H1 (cell line): ENCODE measurements at regions not wholly inside any gene's neighbourhood (a gene's known extent, or its start where the extent isn't known, plus 50 kb on each side); places are given as distances from the start of the nearest gene placed in this dataset.

ENCODE experiments used
- CTCF ChIA-PET: fragments of 300-600 bp; sonication (Branson Sonifier 250); formaldehyde crosslinking; loops from one replicate; lab custom pipeline; 2021; ENCODE audit not compliant: partially characterized antibody; lab: Charles Lee
- POLR2A ChIA-PET: fragments of 300-600 bp; sonication (Branson Sonifier 250); formaldehyde crosslinking; loops from one replicate; lab custom pipeline; 2021; ENCODE audit warnings: inconsistent platforms; ENCODE audit not compliant: partially characterized antibody; lab: Charles Lee
- DNase-seq, 2 experiments: peaks; one replicate each; pipeline versions ENCODE4 v3.0.0 to v3.0.0-alpha.2; 2010 to 2022; ENCODE audit warnings: low spot score in 2 of 2, low read depth in 1 of 2, mixed read lengths in 1 of 2
- FAIRE-seq: peaks from 2 replicates; lab custom pipeline; 2011; peaks lifted over from hg19 to GRCh38; lab: Jason Lieb, UNC
- H2AFZ ChIP-seq: 2 replicates; pipeline ENCODE4 v1.8.1; 2012; ENCODE audit warnings: low read length, inconsistent platforms
- H2AK5ac ChIP-seq: 2 replicates; pipeline ENCODE4 v1.6.1; 2013; ENCODE audit warnings: low read depth, low read length
- H2BK120ac ChIP-seq: replicated peaks from 2 replicates; pipeline ENCODE3; 2013; ENCODE audit warnings: low read depth, low read length, inconsistent platforms
- H2BK12ac ChIP-seq: 2 replicates; pipeline ENCODE4 v1.6.1; 2013; ENCODE audit warnings: low read depth, low read length
- H2BK15ac ChIP-seq: 2 replicates; pipeline ENCODE4 v1.6.1; 2013; ENCODE audit warnings: low read length
- H2BK20ac ChIP-seq: 2 replicates; pipeline ENCODE4 v1.6.1; 2013; ENCODE audit warnings: low read length
- H2BK5ac ChIP-seq: 2 replicates; pipeline ENCODE4 v1.6.1; 2013; ENCODE audit warnings: low read depth, low read length
- H3K14ac ChIP-seq: 2 replicates; pipeline ENCODE4 v1.6.1; 2013; ENCODE audit warnings: inconsistent platforms; ENCODE audit not compliant: insufficient read length
- H3K18ac ChIP-seq: 2 replicates; pipeline ENCODE4 v1.6.1; 2013; ENCODE audit warnings: low read length; ENCODE audit errors: extremely low read depth
- H3K23ac ChIP-seq: 2 replicates; pipeline ENCODE4 v1.6.1; 2013; ENCODE audit warnings: inconsistent platforms; ENCODE audit not compliant: insufficient read length
- H3K23me2 ChIP-seq: 2 replicates; pipeline ENCODE4 v1.6.1; 2013; ENCODE audit warnings: low read depth, low read length
- H3K27ac ChIP-seq: 2 replicates; pipeline ENCODE4 v1.6.1; 2011; ENCODE audit warnings: low read depth, low read length, inconsistent platforms
- H3K27me3 ChIP-seq, 4 experiments: replicated peaks in 1 of 4; 1 replicate in 1 of 4; 2 replicates in 3 of 4; pipeline versions ENCODE4 v1.6.1 to v1.8.1; 2011 to 2013; ENCODE audit warnings: low read length in 3 of 4, mild to moderate bottlenecking in 3 of 4, inconsistent platforms in 2 of 4, mixed read lengths in 2 of 4, moderate library complexity in 1 of 4; ENCODE audit not compliant: control insufficient read depth in 3 of 4, insufficient read depth in 3 of 4; ENCODE audit errors: extremely low read depth in 1 of 4
- H3K36me3 ChIP-seq, 4 experiments: 2 replicates each; pipeline versions ENCODE4 v1.6.1 to v1.8.1; 2011 to 2013; ENCODE audit warnings: mild to moderate bottlenecking in 4 of 4, low read length in 3 of 4, moderate library complexity in 2 of 4, control low read depth in 1 of 4, inconsistent platforms in 1 of 4; ENCODE audit not compliant: insufficient read depth in 4 of 4, control insufficient read depth in 2 of 4
- H3K4ac ChIP-seq: replicated peaks from 2 replicates; pipeline ENCODE3; 2013; ENCODE audit warnings: low read length, low read depth, mixed read lengths, inconsistent platforms; ENCODE audit not compliant: insufficient read length
- H3K4me1 ChIP-seq, 4 experiments: replicated peaks in 1 of 4; 1 replicate in 1 of 4; 2 replicates in 3 of 4; pipeline versions ENCODE4 v1.6.1 to v1.8.1; 2011 to 2013; ENCODE audit warnings: low read length in 3 of 4, inconsistent platforms in 2 of 4, mixed read lengths in 1 of 4; ENCODE audit not compliant: insufficient read depth in 4 of 4, control insufficient read depth in 3 of 4
- H3K4me2 ChIP-seq, 2 experiments: 2 replicates each; pipeline versions ENCODE4 v1.6.1 to v1.8.1; 2011 to 2013; ENCODE audit warnings: low read depth in 2 of 2, low read length in 2 of 2, control low read depth in 1 of 2, inconsistent platforms in 1 of 2, mild to moderate bottlenecking in 1 of 2; ENCODE audit not compliant: insufficient read depth in 1 of 2
- H3K4me3 ChIP-seq, 4 experiments: fragments of 200-600, 300-600 bp in 1 of 4; sonication (generic), shearing (Covaris generic), sonication (Bioruptor Twin) in 1 of 4; 2 replicates each; pipeline versions ENCODE4 v1.5.1 to v1.8.1; 2011 to 2016; ENCODE audit warnings: low read length in 4 of 4, low read depth in 3 of 4, control low read depth in 2 of 4, inconsistent platforms in 2 of 4, mild to moderate bottlenecking in 2 of 4, mixed read lengths in 1 of 4, moderate library complexity in 1 of 4; ENCODE audit not compliant: insufficient read depth in 2 of 4; ENCODE audit errors: extremely low read depth in 1 of 4
- H3K56ac ChIP-seq: replicated peaks from 2 replicates; pipeline ENCODE3; 2013; ENCODE audit warnings: low read depth, mild to moderate bottlenecking, mixed read lengths, low read length, inconsistent platforms; ENCODE audit not compliant: insufficient read length
- H3K79me1 ChIP-seq: 2 replicates; pipeline ENCODE4 v1.6.1; 2013; ENCODE audit warnings: low read depth, low read length, control low read depth
- H3K79me2 ChIP-seq, 2 experiments: 2 replicates each; pipeline versions ENCODE4 v1.6.1 to v1.8.1; 2012 to 2013; ENCODE audit warnings: low read length in 2 of 2, mild to moderate bottlenecking in 2 of 2, inconsistent platforms in 1 of 2; ENCODE audit not compliant: insufficient read depth in 2 of 2, control insufficient read depth in 1 of 2
- H3K9ac ChIP-seq, 4 experiments: replicated peaks in 1 of 4; 1 replicate in 1 of 4; 2 replicates in 3 of 4; pipeline versions ENCODE4 v1.6.1 to v1.8.1; 2011 to 2013; ENCODE audit warnings: low read depth in 3 of 4, low read length in 3 of 4, control low read depth in 2 of 4, mild to moderate bottlenecking in 2 of 4, moderate library complexity in 2 of 4, inconsistent platforms in 1 of 4; ENCODE audit errors: extremely low read depth in 1 of 4
- H3K9me3 ChIP-seq, 2 experiments: 2 replicates each; pipeline versions ENCODE4 v1.6.1 to v1.8.1; 2012 to 2013; ENCODE audit warnings: mild to moderate bottlenecking in 2 of 2, moderate library complexity in 2 of 2, control low read depth in 1 of 2, inconsistent platforms in 1 of 2, low read depth in 1 of 2, low read length in 1 of 2, mixed read lengths in 1 of 2; ENCODE audit not compliant: insufficient read depth in 2 of 2
- H4K20me1 ChIP-seq, 2 experiments: replicated peaks in 1 of 2; 2 replicates each; pipeline versions ENCODE3 to v1.8.1; 2011 to 2013; ENCODE audit warnings: inconsistent platforms in 2 of 2, low read length in 2 of 2, mild to moderate bottlenecking in 1 of 2; ENCODE audit not compliant: insufficient read depth in 2 of 2, control insufficient read depth in 1 of 2
- H4K5ac ChIP-seq: 2 replicates; pipeline ENCODE4 v1.6.1; 2013; ENCODE audit warnings: low read length, low read depth, mixed read lengths, inconsistent platforms; ENCODE audit not compliant: insufficient read length
- H4K8ac ChIP-seq: 2 replicates; pipeline ENCODE4 v1.8.0; 2013; ENCODE audit warnings: mild to moderate bottlenecking, moderate library complexity, low read length, inconsistent platforms; ENCODE audit not compliant: insufficient read depth; ENCODE audit errors: extremely low read depth
- H4K91ac ChIP-seq: replicated peaks from 2 replicates; pipeline ENCODE3; 2013; ENCODE audit warnings: low read length, mixed read lengths, inconsistent platforms; ENCODE audit not compliant: insufficient read length
- BRCA1 ChIP-seq: IDR thresholded peaks from 2 replicates; pipeline ENCODE4 v1.6.1; 2012; ENCODE audit warnings: low read depth, low read length, improper control_type of control experiment
- CHD1 ChIP-seq: IDR thresholded peaks from 2 replicates; pipeline ENCODE4 v1.6.1; 2012; ENCODE audit warnings: low read depth, low read length, improper control_type of control experiment
- CHD2 ChIP-seq: IDR thresholded peaks from 2 replicates; pipeline ENCODE4 v1.6.1; 2012; ENCODE audit warnings: low read length, improper control_type of control experiment
- EP300 ChIP-seq, 2 experiments: IDR thresholded peaks; 1 replicate in 1 of 2; 2 replicates in 1 of 2; pipeline ENCODE4 v1.6.1; 2011 to 2012; ENCODE audit warnings: low read depth in 2 of 2, low read length in 2 of 2, mild to moderate bottlenecking in 2 of 2, borderline replicate concordance in 1 of 2, inconsistent platforms in 1 of 2, moderate library complexity in 1 of 2
- KDM5A ChIP-seq: fragments of 200-600 bp; IDR thresholded peaks from 2 replicates; pipeline ENCODE4 v1.7.1; 2012; ENCODE audit warnings: mild to moderate bottlenecking, low read length, inconsistent platforms, mixed read lengths
- PHF8 ChIP-seq: fragments of 200-600 bp; sonication (generic); conservative IDR thresholded peaks from 2 replicates; pipeline ENCODE4 v1.7.1; 2012; ENCODE audit warnings: low read depth, mild to moderate bottlenecking, inconsistent platforms, low read length, moderate library complexity
- RNF2 ChIP-seq: fragments of 200-900, 300-1000 bp; sonication (generic); IDR thresholded peaks from 2 replicates; pipeline ENCODE4 v1.7.1; 2016; ENCODE audit warnings: borderline replicate concordance, low read depth, mild to moderate bottlenecking, antibody characterized with exemption, low read length; ENCODE audit not compliant: poor library complexity, severe bottlenecking; ENCODE audit errors: missing control alignments
- RXRA ChIP-seq: IDR thresholded peaks from 2 replicates; pipeline ENCODE4 v1.6.1; 2011; ENCODE audit warnings: low read depth, mild to moderate bottlenecking, low read length, moderate library complexity; ENCODE audit not compliant: insufficient read depth
- SIN3A ChIP-seq, 2 experiments: IDR thresholded peaks in 1 of 2; conservative IDR thresholded peaks in 1 of 2; 2 replicates each; pipeline ENCODE4 v1.6.1; 2011 to 2012; ENCODE audit warnings: low read length in 2 of 2, improper control_type of control experiment in 1 of 2, low read depth in 1 of 2, mild to moderate bottlenecking in 1 of 2
- WGBS, 2 experiments: shearing (Covaris generic) in 1 of 2; methylation state at CpG; one replicate each; pipeline versions ENCODE4 v1.1.6 to v1.1.7; 2013 to 2015; ENCODE audit warnings: low lambda C conversion rate in 2 of 2, mixed read lengths in 2 of 2, inconsistent platforms in 1 of 2, low coverage in 1 of 2, missing lambda C conversion rate in 1 of 2; ENCODE audit not compliant: insufficient replicate concordance in 2 of 2, insufficient coverage in 1 of 2, insufficient read length in 1 of 2; ENCODE audit errors: extremely low coverage in 1 of 2, missing lambda C conversion rate in 1 of 2; 5-methylcytosine and 5-hydroxymethylcytosine counted together
- TF ChIP-seq, protein P1 (sequence below): IDR thresholded peaks from 2 replicates; pipeline ENCODE4 v1.6.1; 2011; ENCODE audit warnings: low read depth, mild to moderate bottlenecking, low read length; ENCODE audit not compliant: insufficient read depth
- TF ChIP-seq, protein P2 (sequence below): IDR thresholded peaks from 2 replicates; pipeline ENCODE4 v1.6.1; 2011; ENCODE audit warnings: low read length, improper control_type of control experiment

DNA sequence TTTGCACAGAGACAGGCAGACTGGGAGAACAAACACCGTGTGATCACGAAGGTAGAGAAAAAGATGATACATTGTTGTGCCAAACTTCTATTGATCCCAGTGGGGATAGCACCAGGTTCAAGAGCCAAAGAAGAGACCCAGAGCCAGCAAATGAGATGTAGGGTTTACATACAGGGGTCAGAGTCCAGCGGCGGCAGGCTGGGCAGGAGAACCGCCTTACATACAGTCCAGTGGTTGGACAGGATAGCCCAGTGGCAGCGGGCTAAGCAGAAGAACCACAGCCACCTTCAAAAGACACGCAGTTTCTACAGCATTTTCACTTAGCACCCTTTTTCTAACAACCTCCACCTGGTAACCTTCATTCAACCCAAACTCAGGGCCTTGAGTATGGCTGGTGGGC, 932.8 kb downstream of the SLC4A3 start:
- H3K4ac ChIP-seq, result no peak overlapping the region
- no peak for TF ChIP-seq RXRA
- no peak for TF ChIP-seq PHF8
- no peak for TF ChIP-seq RNF2
- TF ChIP-seq CHD1, result no peak
- TF ChIP-seq CHD2, result no peak
- TF ChIP-seq, protein P1, sequence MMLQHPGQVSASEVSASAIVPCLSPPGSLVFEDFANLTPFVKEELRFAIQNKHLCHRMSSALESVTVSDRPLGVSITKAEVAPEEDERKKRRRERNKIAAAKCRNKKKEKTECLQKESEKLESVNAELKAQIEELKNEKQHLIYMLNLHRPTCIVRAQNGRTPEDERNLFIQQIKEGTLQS, result no peak
- no peak for TF ChIP-seq BRCA1
- TF ChIP-seq, protein P2, sequence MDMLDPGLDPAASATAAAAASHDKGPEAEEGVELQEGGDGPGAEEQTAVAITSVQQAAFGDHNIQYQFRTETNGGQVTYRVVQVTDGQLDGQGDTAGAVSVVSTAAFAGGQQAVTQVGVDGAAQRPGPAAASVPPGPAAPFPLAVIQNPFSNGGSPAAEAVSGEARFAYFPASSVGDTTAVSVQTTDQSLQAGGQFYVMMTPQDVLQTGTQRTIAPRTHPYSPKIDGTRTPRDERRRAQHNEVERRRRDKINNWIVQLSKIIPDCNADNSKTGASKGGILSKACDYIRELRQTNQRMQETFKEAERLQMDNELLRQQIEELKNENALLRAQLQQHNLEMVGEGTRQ, result no peak
- TF ChIP-seq EP300 (IDR thresholded peaks at IDR 0.05; ENCODE audit: borderline replicate concordance in 1 of 2, low read depth in 2 of 2, low read length in 2 of 2), result no peak
- no peak for TF ChIP-seq KDM5A
- TF ChIP-seq SIN3A (conservative IDR thresholded peaks at IDR 0.05 in 1 of 2, IDR thresholded peaks at IDR 0.05 in 1 of 2; ENCODE audit: low read depth in 1 of 2, low read length in 2 of 2), result no peak
- FAIRE-seq, result no peak
- H3K4me3 ChIP-seq, result no peak overlapping the region
- no peak overlapping the region for H3K23ac ChIP-seq
- no peaks in the 10 kb centered on the region for H3K36me3 ChIP-seq
- no peak overlapping the region for H4K91ac ChIP-seq
- DNase-seq, result no peak
- H2AFZ ChIP-seq, result no peak overlapping the region
- H3K4me1 ChIP-seq, result no peaks in the 10 kb centered on the region
- no peaks in the 10 kb centered on the region for H4K20me1 ChIP-seq
- H3K79me1 ChIP-seq, result no peaks in the 10 kb centered on the region
- H2BK5ac ChIP-seq, result no peak overlapping the region
- no peak overlapping the region for H3K4me2 ChIP-seq
- no peak overlapping the region for H2AK5ac ChIP-seq
- no peak overlapping the region for H3K56ac ChIP-seq
- H4K5ac ChIP-seq, result no peak overlapping the region
- 90% methylated on average over 7 of the region's 7 CpGs; no CpG with 5 or more reads in 1 of the 2 experiments for WGBS, 2 experiments
- H3K27ac ChIP-seq, result no peak overlapping the region
- no peaks in the 10 kb centered on the region for H3K27me3 ChIP-seq
- no peak overlapping the region for H3K18ac ChIP-seq
- peaks cover 2% of the 10 kb centered on the region; the same call in 1 of the 2 replicates for H3K23me2 ChIP-seq
- H2BK15ac ChIP-seq, result no peak overlapping the region
- H2BK12ac ChIP-seq, result no peak overlapping the region
- H3K9ac ChIP-seq, result no peak overlapping the region
- no peaks in the 10 kb centered on the region for H3K79me2 ChIP-seq
- no peak overlapping the region for H4K8ac ChIP-seq
- H2BK120ac ChIP-seq, result no peak overlapping the region
- POLR2A ChIA-PET, result no interaction called here
- H3K14ac ChIP-seq, result no peak overlapping the region
- no peaks in the 10 kb centered on the region for H3K9me3 ChIP-seq
- CTCF ChIA-PET, result no interaction called here
- no peak overlapping the region for H2BK20ac ChIP-seq
